Left forelimb (tissue), 1 donor: ENCODE measurements at regions not wholly inside any gene's neighbourhood (a gene's known extent, or its start where the extent isn't known, plus 50 kb on each side); places are given as distances from the start of the nearest gene placed in this dataset.

ENCODE experiments used
- DNase-seq: peaks from one replicate; pipeline ENCODE4 v3.0.0-alpha.2; 2018; ENCODE audit warnings: low spot score

DNA sequence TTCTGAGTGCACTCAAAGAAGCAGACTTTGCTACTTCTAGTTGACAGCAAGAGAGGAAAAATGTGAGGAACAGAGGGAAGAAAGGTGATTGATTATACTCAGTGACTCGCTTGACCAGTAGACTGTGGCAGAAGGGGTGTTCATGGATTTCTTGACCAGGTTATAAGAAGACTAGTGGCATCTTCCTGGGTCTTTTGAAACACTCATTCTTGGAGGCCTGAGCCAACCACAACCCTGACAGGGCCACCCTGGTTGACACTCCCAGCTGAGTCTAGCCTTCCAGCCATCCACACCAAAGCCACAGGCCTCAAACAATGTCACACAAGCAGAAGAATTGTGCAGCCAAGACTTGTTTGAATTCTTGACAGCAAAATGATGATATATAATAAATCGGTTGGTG lies 366.3 kb downstream of the SS18 start:
- DNase-seq, result no peak

DNA sequence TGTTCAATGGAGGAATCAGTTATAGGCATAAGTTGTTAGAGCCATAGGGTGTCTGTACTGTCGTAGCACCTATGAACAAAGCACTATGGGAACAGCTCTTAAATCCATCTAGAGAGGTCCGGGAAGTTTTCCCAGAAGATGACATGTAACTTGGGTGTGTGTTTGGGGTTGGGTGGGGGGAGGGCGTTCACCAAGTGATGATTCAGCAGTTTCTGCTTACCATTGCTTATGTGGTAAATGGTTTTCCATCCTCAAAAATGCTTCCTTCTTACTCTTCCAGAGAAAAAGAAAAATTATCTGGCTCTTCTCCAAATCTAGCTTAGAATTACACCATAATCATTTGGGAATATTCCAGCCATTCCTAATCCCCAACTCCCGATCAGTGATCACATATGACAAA lies 361.1 kb upstream of the ZNF521 start:
- no peak for DNase-seq

DNA sequence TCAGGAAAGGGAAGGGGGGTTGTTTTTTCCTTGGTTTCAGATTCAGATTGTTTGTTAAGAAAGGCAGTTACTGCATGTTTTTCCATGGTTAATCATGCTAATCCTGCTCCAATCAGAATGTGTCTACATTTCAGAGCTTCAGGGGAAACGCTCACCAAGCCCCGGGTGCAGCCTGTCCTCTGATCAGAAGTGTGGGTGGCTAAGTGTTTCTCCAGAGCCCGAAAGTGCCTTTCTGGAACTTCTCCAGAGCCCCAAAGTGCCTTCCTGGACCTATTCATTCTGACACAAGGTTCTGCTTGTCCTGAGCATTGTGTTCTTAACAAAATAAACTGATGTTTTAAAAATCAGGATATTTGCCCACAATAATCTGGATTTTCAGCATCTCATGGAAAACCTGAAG lies 359.0 kb upstream of the ZNF521 start:
- DNase-seq, result no peak

DNA sequence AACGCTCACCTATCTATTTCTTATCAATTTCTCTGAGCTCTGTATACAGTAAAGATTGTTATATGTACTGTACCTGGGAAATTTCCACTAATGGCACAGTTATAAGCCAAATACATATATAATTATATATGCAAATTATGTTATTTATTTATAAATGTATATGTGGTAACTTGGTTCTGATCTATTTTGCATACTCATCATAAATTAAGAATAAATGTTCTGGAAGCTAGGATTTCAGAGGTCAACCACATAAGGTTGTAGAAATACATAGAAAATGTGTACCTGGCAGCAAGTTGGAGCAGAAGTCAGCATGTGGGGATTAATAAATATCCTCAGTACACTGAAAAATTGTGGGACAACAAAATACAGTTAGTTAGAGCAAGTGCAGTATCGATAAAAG lies 353.7 kb upstream of the ZNF521 start:
- no peak for DNase-seq

DNA sequence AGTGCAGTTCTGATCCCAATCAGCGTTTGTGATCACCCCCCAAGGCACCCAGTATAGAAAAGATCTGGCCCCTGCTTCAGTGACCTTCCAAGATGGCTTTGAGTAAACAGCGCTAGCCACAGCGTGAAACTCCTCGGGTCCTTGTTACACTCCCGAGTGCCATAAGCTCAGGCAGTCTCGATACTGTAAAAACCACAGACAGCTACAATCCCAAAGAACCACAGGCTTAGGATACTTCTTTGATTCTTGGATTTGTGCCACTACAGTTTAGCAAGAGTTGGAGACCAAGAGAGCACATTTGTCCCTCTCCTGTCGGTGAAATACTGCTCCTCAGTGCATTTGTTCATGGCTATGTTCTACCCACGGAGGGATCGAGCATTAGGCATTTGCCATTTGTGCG lies 352.5 kb upstream of the ZNF521 start:
- DNase-seq, result no peak

DNA sequence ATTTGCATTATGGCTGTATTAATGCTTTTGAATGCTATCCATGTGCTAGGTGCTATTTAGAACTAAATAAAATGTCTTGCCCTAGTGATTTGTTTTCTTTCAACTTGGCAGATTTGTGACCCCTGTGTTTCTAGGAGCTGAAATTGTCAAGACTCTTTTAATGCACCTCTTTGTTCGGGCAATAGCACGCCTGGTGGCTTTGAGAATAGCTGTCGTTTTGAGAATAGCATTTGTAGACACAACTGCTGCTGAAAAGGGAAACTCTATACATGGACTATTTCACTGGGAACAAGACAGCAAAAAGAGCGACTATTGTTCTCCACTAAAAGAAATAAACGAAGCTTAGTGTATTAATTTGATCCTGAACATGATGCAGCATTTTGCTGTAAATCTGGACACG lies 352.1 kb upstream of the ZNF521 start:
- no peak for DNase-seq

DNA sequence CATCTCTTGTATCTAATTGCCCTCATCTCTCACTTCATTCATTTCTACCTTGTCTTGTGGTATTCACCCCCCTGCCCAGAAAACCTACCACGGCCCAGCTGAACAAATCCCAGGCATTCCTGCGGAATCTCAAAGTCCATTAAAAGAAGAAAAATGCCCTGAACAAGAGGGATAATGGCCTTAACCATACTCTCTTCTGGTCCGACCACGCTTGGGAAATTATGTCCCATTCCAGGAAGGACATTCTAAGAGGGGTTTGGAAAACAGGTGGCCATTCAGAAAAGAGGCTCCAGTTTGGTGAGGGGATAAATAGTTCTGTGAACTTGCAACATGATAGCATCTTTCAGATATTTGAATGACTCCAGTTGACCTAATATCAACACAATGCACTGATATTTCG lies 349.9 kb upstream of the ZNF521 start:
- DNase-seq, result no peak

DNA sequence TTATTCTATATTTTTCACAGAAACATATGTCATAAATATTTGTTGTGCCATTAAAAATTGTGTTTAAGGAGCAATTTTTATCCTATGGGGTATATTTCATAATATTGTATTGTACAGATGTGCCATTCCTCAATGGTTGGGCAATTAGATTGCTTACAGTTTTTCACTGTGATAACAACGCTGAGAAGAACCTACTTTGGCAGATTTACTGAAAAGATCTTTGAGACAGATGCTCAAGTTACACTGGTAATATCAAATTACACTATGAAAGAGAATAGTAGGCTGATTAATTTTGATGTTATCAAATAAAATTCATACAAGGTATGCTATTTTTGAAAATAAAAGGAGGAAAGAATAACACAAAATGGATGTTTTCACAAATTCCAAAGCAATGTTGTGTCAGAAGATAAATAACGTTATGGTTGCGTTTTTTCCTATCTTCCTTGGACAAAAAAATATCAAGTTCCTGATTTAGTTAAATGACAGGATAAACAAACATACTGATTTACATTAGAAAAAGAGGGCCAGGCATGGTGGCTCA lies 335.1 kb upstream of the ZNF521 start:
- DNase-seq, result no peak

DNA sequence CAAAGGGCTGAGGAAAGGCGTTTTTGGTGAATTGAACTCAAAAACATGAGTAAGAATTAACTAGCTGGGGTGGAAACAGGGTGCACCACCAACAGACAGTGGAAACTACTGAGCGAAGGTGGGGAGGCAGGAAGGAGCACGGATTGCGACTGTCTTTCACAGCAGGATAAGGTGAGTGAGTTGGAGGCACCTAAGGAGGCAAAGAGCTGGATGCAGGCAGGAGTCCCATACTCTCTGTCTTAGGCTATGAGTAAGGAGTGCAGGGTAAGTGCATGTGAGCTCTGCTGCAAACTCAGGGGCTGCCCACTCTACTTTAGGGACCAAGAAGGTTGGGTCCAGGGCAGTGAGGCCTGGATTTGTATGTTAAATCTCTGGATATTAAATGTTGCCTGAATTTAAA lies 333.1 kb upstream of the ZNF521 start:
- DNase-seq, result no peak

DNA sequence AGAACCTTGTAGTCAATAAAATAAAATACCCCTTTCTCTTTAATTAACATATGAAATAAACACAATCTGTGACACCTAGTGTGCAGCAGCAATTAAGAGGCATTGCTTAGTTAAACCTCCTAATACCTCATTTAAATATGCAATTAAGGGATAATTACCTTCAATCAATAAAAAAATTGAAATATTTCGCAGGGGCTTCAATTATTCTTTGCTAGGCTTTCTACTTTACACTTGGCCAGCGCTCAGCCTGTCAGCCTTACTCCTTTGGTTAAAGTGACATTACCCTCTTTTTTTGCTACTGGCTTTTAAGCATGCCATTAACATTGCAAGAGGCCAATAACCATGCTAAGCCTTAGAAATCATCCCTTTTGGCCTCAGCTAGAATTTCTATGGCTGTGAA lies 327.5 kb upstream of the ZNF521 start:
- no peak for DNase-seq

DNA sequence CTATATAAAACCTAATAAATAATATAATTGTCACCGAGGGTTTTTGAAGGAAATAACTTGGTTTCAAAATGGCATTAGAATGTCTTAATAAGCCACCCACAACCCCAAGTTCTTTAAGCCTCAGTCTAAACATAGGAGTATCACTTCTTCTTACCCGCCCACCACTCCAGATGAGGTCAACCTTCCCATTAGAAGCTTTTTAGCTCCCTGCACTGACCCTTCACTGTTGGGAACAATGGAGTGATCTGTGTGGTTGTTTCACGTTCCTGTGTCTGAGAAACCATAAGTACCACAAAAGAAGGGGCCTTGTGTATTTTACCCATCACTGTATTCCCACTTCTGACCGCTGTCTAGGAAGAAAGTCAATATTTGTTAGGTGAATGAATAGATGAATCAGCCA lies 326.3 kb upstream of the ZNF521 start:
- no peak for DNase-seq

DNA sequence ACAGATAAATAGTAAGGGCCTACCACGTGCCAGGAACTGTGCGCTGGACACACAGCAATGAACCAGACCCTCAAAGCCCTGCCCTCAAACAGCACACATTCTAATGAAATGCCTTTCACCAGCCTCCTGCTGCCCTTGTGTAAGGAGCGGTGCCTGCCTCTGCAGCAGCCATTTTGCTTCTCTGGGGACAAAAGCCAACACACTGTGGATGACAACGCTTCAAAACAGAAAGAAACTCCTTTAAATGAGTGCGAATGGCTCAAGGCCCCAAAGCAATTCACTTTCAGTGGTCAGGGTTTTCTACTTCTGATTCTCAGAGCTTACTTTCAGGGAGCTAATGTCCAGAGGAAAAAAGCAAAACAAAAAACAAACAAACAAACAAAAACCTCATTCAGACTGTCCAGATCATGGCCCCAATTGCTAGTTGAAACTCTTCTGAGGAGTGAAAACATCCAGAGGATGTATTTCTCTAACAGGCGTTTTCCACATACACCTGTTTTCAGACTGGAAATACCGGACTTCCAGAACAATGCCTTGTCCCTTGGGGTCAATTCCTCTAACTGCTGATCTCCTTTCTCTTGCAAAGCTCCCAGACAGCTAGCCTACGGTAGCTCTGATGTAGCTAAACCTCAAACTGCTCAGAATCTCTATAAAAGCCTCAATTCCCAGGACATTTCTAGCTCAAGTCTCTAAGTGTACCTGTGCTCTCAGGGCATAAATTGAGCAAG lies 323.3 kb upstream of the ZNF521 start:
- no peak for DNase-seq

DNA sequence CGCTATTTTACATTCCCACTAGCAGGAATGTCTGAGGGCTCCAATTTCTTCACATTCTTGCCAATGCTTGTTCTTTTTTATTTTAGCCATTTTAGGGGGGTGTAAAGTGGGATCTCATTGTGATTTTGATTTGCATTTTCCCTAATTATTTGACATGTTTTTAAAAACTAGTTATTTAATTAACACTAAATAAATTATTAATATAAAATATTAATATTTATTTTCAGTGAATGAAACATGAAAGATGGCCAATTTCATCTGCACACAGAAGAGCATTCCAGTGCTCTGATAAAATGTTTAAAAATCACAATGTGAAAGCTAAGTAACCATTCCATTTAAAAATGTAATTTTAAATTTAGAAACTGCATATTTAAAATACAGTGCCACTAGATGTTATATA lies 322.2 kb upstream of the ZNF521 start:
- no peak for DNase-seq

DNA sequence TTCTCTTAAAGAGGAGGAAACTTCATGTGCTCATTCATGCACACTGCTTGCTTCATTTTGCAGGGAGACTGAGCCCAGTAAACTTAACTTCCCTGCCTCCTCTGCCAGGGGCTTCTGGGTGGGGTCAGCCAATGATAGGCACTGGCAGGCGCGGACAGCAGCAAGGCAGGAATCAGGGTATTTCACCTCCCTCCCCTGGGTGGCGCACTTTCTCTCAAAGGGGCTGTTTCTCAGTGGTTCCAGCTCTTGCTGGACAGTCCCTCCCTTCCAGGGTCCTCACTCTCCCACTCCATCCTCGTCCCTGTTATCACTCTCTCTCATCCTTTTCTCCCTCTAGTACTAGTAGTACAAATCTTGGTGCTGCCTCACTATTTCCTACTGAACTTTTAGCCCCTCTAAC lies 320.5 kb upstream of the ZNF521 start:
- no peak for DNase-seq

DNA sequence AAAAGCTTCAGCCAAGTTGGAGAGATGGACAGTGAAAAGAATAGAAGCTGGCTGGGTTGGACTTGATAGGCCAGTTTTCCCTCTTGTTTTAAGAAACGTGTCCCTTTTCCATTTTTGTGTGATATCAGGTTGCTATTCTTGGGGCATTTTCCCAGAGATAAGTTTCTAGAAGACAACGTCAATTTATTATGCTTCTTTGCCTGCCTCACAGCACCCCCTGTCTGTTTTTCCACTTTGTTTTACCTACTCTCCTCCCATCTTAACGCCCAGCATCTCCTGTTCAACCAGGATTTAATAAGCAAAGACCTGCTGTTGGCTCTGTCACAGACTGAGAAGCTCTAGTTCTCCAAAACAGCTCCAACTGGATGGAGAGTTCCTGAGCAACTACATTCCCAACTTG lies 317.8 kb upstream of the ZNF521 start:
- DNase-seq, result no peak

DNA sequence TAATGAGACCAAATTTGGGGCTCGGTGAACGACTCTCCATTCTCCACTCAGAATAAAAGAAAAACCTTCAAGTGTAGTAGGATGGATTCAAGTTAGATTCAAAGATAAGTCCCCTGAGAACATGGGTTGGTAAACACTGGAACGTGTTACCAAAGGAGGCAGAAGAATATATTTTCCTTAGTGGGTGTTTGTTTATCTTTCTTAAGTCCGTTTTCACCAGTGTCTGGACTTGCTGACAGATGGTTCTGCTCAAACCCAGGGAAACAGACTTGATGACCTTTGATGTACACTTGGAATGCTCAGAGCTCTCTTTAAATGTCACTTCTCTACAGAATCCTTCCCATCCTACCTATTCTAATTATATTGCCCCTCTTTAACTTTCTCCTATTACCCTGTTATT lies 310.3 kb upstream of the ZNF521 start:
- DNase-seq, result no peak

DNA sequence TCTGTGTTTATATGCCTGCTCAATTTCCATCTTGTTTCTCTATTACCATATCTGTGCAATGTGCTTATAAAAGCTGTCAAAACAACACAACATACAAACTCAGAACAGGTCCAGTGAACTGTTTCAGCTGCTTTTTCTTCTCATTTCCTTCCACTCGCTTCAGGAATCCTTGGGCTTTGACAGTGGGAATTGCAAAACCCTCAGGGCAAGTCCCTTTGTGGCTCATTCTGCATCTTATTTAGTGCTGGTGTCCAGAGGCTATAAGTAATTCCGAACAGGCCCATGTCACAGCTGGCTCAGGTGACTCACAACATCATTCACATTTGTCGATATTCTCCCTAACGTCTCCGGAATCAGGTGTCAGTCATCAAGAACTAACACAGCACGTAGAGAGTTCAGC lies 309.9 kb upstream of the ZNF521 start:
- no peak for DNase-seq

DNA sequence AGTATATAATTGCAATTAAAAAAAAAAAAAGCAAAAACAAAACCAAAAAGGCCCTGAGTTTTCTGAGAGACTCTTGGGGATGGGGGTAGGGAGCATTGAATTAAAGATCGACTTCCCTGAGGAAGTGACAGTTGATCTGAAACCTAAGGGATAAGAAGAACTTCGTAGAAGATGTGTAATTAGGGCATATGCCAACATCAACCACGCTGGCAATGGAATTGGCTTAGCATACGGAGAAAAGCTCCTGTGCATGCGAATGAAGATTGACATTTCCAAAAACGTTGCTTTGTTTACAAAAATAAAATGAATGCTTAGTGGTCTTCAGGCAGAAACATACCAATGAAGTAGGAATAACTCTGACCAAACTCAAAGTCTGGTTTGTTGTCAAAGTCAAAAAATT lies 307.6 kb upstream of the ZNF521 start:
- DNase-seq, result no peak

DNA sequence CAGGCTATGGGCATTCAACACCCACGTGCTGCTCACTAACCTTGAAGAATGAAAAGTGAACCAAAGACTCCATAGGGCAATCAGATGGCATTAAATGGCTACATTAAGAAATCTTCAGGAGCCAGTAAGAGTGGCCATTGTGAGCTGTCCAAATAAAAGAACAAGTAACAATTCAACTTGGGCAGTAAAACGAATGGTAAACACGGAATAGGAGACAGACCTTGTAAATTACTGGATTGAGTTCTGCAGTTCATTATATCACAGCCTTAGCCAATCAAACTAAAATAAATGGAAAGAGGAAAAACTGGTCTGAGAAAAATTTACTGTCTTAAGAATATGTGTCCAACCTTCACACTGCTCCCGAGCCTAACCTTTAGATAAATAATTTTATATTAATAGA lies 306.5 kb upstream of the ZNF521 start:
- DNase-seq, result no peak

DNA sequence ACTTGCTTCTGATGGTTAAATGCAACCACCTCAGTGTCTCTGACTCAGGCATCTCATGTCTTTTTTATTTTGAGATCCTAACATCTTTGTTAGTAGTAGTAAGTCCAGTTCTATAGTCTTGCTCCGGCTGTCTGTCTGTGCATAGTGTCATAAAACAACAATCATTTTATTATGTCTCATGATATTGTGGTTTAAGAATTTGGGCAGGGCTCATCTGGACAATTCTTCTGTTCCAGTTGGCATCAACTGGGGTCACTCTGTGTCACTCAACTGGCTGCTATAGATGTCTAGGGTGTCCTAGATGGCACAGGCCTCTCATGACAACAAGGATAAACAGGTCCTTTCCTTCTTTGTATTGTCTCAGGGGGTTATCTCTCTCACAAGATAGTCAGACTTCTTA lies 299.6 kb upstream of the ZNF521 start:
- DNase-seq, result no peak

DNA sequence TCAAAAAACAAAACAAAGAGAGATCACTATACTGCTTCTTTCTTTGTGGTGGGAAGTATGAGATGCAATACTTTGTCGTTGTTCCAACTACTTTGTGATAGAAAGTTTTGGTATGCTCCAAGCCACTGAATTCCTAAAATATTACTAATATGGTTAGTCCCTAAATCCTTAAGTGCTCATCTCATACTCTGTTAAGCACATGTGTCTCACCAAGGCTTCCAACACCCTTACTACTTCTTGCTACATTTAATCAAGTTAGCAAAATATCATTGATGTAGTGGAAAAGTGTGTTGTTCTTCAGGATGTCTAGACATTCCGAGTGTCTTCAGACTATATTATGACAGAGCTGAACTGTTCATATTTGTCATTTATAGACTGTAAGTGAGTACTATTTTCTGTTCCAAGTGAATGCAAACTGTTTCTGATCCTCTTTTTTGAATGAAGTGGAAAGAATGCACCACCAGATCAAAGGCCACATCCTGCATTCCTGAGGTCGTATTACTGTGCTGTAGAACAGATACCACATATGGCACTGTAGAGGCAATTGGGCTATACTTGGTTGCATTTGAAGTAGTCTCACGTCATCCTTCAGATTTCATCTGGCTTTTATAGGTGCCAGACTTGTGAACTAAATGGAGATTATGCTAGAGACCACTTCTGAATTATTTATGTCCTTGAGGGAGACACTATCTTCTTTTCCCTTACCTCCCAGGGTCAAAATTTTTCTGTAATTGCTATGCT lies 298.4 kb upstream of the ZNF521 start:
- DNase-seq, result no peak

DNA sequence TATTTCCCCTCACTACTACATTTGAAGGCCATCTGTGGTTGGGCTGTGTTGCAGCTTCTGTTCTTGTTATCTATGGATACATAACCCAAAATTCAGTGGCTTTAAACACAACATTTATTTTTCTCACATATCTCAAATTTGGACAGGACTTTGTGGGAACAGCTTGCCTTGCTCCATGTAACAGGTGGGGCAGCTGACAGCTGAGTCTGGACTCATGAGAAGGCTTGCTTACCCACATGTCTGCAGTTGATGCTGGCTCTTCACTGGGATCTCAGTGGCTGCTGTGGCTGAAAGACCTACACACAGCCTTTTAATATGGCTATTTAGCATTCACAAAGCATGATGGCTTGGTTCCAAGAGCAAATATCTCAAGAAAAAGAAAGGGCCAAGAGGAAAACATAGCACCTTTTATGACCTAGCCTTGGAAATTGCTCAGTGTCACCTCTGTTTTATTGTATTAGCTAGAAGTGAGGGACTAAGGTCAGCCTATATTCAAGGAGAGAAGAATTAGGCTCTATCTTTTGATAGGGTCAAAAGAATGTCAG lies 296.8 kb upstream of the ZNF521 start:
- no peak for DNase-seq

DNA sequence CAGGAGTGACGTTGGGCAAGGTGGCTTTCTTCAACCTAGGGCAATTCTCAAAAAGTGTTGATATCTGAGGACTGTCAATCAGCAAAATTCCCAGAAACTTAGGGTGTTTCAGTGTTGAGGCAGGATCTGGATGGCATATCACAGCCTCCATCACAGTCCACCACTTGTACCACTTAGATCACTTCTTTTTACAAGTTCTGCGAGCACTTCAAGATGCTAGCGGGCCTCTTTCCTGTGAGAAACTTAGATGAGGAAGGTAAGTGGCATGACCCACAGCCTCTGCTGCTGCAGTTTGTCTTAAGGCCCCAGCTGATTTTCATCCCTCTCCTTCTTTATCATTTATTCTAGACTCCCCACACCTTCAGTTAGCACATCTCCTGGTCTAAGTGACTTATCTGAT lies 295.4 kb upstream of the ZNF521 start:
- DNase-seq, result no peak
